NCI-H226 (cell line): ENCODE measurements at regions not wholly inside any gene's neighbourhood (a gene's known extent, or its start where the extent isn't known, plus 50 kb on each side); places are given as distances from the start of the nearest gene placed in this dataset.
A peak's percentile ranks its signal among the peaks of the same experiment; 100 is the strongest.
"Not testable (repeated sequence)": the region's sequence is repeated elsewhere in the genome, so short reads cannot be mapped to it uniquely, and the experiment has no call there.

Experiments used
- DNase-seq: peaks from one replicate; pipeline ENCODE4 v3.0.0-alpha.2; 2015

- no peak for DNase-seq
Observed at GRCh38 chr4:107389965-107390364, 330.1 kb downstream of the PAPSS1 start.

- no peak for DNase-seq
Observed at GRCh38 chr4:107388736-107389274, 331.2 kb downstream of the PAPSS1 start.

DNA sequence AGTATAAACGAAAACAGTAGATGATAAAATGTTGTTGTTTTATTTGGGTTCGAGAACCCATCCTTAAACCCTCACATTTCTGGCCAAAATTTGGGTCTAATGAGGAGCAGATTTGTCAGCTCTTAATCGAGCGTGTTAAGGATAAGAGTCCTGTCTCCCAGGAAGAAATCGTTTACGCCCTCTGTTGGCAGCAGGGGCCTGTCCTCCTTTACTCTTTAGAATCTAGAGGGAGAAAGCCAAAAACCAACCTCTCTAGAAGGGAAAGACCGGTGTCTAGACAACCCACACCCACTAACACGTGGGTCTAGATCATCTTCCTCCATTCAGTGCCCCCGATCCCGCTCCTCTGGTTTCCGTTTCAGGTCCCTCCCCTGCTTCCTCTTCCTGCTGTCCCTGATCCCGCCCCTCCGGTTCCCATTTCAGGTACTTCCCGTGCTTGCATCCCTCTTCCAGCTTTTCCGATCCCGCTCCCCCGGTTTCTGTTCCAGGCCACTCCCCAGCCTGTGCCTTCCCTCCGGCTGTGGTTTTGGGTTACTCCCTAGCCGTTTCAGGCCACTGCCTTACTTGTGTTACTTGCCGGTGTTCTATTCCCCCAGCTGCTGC, 339.1 kb downstream of the PAPSS1 start:
- no peak for DNase-seq

DNA sequence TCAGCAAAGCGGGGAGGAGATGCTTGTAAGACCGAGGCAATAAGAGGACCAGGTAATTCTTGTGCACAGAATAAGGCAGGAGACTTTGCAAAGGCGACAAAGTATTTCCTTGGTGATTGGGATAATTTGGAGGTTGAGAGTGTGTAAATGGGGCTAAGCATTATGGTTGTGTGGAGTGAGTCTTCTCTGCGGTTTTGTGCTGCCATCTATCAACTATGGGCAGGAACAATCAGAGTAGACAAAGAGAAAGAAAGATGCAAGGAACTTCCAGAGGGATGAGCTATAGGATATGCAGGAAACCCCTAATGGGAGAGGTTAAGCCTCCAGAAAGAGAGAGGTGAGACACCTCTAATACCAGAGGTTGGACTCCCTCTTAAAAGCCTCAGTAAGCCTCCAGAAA, 339.8 kb downstream of the PAPSS1 start:
- DNase-seq: no peak

- no peak for DNase-seq
Observed at GRCh38 chr4:107379054-107379869, 340.8 kb downstream of the PAPSS1 start.

DNA sequence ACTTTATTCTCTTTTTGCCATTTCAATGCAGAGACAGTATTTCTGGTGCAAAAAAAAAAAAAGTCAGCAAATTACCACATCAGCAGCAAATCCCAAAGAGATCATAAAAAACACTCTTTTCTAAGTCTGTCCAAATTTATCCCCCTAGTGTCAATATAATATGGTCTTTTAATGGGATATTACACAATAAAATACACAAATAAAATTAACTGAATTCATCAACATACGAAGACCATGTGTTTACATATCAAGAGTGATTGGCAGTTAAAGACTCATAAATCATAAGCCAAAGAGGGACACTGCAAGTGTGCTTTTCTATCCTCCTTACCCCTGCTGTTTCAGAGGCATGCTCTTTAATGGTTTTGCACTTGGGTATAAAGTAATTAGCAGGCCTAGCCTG, 340.2 kb upstream of the DKK2 start:
- no peak for DNase-seq

DNA sequence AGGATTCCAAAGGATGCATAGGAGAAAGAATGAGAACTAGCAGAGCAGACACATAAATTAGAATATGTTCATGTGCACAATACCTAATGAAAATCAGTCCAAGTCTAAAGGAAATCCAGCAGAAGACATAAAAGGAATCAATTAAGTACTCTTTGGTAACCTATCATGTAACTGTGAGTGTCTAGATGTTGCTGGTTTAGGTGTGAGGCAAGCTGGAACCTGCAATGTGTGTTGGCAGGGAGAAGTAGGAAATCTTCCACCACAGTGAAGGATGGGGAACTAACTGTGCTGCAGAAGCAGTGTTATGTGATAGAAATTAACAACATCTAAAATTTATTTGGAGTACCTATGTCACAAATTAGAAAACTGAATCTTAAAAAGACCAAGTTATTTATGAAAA, 330.8 kb upstream of the DKK2 start:
- no peak for DNase-seq

GRCh38 chr4:107366016-107366735, 330.1 kb upstream of the DKK2 start:
- no peak for DNase-seq

GRCh38 chr4:107363125-107363524, 327.0 kb upstream of the DKK2 start:
- DNase-seq: no peak

- DNase-seq: no peak
Observed at GRCh38 chr4:107359208-107359607, 323.1 kb upstream of the DKK2 start.

DNA sequence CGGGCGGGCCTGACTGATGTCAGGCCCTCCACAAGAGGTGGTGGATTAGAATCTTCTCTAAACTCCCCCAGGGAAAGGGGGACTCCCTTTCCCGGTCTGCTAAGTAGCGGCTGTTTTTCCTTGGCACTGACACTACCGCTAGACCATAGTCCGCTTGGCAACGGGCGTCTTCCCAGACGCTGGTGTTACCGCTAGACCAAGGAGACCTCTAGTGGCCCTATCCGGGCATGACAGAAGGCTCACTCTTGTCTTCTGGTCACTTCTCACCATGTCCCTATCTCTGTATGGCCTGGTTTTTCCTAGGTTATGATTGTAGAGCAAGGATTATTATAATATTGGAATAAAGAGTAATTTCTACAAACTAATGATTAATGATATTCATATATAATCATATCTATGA, 318.2 kb upstream of the DKK2 start:
- not testable (repeated sequence) for DNase-seq

DNA sequence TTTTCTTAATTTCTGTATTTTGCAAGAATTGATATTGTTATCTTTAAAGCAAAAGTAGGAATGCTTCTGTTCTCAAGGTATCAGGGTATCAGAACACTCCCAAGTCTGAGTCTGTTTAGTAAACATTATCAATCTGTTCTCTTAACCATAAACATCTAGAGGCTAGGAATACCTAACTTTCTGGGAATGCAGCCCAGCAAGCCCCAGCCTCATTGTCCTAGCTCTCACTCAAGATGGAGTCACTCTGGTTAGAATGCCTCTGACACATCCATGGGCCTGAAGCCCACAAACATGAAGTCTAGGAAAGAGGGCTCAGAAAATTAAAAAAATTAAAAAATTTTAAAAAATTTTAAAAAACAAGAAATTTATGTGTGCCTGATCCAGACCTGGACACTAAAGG, 315.1 kb upstream of the DKK2 start:
- no peak for DNase-seq

GRCh38 chr4:107349732-107350131, 313.6 kb upstream of the DKK2 start:
- DNase-seq: no peak

DNA sequence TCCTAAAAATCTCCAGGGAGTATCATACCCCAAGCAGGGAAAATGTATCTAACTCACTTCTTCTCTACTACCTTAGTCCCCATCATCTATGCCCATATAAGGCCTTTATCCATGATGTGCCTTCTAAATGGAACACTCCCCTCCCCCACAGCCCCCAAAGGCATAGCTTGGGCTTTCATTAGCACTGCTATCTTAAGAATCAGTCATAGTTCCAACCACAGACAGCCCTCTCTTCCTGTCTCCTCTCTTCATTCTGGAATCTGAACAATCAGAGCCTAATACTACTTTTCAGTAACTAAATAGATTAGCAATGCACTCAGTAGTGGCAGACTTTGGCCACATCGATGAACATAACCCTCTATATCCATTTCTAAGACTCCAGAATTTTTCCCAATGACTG, 313.2 kb upstream of the DKK2 start:
- DNase-seq: no peak

DNA sequence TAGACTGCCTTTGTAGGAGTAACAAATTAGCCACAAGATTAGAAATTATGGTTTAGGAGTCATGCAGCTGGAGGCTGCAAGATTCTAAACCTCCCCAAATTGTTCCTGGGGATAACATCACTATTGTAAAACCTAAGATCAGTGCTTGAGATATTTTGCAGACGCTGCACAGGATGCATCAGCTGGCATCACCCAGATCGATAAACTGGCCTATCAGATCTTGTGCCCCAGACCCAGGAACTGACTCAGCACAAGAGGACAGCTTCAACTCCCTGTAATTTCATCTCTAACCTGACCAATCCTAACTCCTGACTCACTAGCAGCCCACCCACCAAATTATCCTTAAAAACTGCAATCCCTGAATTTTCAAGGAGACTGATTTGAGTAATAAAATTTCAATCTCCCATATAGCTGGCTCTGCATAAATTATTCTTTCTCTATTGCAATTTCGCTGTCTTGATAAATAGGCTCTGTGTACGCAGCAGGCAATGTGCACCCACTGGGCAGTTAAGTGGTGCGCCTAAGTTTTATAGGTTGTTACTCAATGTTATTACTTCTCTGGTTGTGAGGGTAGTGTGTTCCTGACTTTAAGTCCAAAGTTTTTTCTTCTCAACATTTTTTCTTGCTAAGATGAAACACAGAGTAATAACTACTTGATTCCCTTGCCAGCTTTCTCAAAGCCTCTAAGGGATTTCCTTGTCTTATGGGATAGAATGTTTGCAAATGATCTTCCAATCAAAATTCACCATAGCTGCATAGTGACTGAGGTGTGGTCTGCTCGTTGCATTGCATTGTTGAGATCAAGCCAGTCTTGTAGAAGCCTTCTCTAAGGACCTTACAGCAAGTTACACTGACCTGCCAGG, 312.3 kb upstream of the DKK2 start:
- no peak for DNase-seq

DNA sequence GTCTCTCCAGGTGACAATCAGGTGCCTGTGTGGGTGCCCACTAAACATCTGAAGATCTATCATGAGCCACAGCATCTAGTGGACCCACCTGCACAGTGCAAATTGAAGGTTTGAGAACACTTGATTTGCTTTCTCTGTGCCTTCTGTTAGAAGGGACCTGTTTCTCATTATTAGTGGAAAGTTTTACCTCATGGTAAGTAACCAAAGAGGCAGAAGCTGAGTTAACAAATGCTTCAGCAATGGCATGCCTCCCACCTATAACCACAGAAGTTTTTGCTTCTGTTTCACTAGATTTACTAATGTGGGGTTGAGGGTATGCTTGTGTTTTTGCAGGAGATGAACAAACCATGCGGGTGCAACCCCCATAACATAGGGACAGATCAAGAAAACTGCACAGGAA, 297.4 kb upstream of the DKK2 start:
- DNase-seq: no peak

- peak; percentile 62 for DNase-seq
Observed at GRCh38 chr4:107332656-107333055, 296.5 kb upstream of the DKK2 start.

GRCh38 chr4:107330916-107331315, 294.8 kb upstream of the DKK2 start:
- no peak for DNase-seq

DNA sequence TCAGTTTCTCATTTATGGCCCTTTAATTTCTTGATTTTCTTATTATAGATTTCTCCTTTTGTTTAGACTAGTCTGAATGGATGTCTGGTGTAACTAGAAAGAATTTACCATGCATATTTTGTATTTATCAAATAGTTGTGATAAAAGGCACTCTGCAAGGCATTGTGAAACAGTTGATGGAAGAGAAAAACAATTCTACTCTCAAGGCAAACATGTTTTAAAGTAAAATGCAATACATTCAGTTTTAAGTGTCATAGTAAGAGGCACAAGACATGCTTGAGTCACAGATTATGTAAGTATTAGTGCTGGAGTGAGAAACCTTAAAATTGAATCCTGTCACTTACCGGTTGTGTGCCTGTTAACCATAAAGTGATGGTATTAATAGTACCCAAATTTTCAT, 283.3 kb upstream of the DKK2 start:
- no peak for DNase-seq

DNA sequence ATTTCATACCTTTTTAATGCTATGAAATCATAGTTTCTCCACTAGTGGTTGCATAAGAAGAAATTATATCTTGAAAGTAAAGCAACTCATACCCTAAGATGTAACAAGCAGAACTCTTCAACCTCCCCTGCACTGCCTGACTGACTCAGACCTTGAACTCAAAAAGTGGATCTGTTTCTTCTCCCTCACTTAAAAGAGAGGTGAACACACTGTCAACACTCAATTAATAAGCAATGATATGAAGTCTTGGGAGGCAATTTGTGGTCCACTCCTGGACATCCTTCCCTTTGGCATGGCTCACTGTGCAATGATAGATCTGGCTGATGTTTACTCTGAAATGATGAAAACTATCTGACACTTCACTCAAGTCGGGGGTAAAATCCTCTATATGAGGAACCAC, 282.0 kb upstream of the DKK2 start:
- peak; percentile 75 for DNase-seq

GRCh38 chr4:107317611-107318010, 281.5 kb upstream of the DKK2 start:
- DNase-seq: peak; percentile 42

DNA sequence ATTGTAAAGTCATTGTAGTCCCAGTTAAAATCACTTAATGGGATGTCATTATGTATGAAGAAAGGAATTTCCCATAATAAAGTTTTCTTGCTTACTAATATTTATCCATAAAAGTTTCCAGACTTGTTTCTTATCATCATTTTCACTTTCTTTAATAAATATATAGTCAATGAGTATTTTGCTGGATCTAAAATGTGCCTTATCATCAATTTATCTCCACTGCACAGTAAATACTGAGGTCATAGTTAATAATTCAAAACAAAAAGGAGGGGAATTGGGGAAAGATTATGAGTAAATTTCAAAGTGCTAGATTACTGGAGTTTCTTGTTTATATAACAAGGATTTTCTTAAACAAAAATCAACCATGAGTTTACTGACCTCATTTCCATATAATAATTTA, 279.5 kb upstream of the DKK2 start:
- DNase-seq: no peak

DNA sequence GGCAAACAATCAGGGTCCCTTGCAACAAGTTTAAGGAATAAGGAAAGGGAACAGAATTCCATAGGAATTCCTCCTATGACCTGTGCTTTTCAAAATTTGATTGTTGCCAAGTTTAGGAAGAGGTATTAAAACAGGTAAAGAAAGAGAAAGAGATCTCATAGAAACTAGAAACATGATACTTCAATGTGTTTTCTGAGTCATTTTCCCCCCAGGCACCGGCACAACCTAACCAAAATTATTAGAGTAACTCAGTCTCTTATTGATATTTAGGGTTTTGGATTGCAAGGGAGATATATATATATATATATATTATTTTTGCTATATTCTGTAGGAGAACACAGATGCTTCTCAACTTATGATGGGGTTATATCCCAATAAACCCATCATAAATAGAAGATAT, 278.0 kb upstream of the DKK2 start:
- DNase-seq: no peak
